PC-9 (cell line): ENCODE measurements at regions not wholly inside any gene's neighbourhood (a gene's known extent, or its start where the extent isn't known, plus 50 kb on each side); places are given as distances from the start of the nearest gene placed in this dataset.

ENCODE experiments used
- BruUV-seq: library from RNA; stranded (reverse); fragments of 400-500 nt; replicated peaks from 2 replicates; lab custom pipeline; 2021; lab: Mats Ljungman, UMichigan
- CTCF ChIA-PET: fragments of 300-600 bp; sonication (Branson Sonifier 250); formaldehyde crosslinking; loops from one replicate; lab custom pipeline; 2022; ENCODE audit warnings: antibody characterized with exemption; lab: Charles Lee
- POLR2A ChIA-PET: fragments of 300-600 bp; sonication (Branson Sonifier 250); formaldehyde crosslinking; loops from one replicate; lab custom pipeline; 2022; ENCODE audit warnings: antibody characterized with exemption; ENCODE audit not compliant: unreplicated experiment; lab: Charles Lee
- DNase-seq, 2 experiments: peaks; one replicate each; pipeline versions ENCODE4 v3.0.0 to v3.0.0-alpha.2; 2015 to 2022; ENCODE audit warnings: mixed read lengths in 1 of 2
- H2AFZ ChIP-seq: fragments of 200-600 bp; sonication (generic); 2 replicates; pipeline ENCODE4 v1.8.1; 2017; ENCODE audit warnings: antibody characterized with exemption
- H3F3A ChIP-seq: fragments of 200-600 bp; sonication (generic); 2 replicates; pipeline ENCODE4 v1.8.1; 2017; ENCODE audit warnings: antibody characterized with exemption, mild to moderate bottlenecking, low read depth; ENCODE audit not compliant: insufficient read depth
- H3K27ac ChIP-seq: fragments of 200-600 bp; sonication (generic); 2 replicates; pipeline ENCODE4 v1.6.1; 2016; ENCODE audit warnings: mixed run types
- H3K27me3 ChIP-seq: fragments of 200-600 bp; sonication (generic); 2 replicates; pipeline ENCODE4 v1.6.1; 2016; ENCODE audit warnings: low read depth, mixed run types; ENCODE audit not compliant: insufficient read depth
- H3K36me3 ChIP-seq: fragments of 200-600 bp; sonication (generic); 2 replicates; pipeline ENCODE4 v1.6.1; 2016; ENCODE audit warnings: low read depth, mixed run types
- H3K4me1 ChIP-seq: fragments of 200-600 bp; sonication (generic); replicated peaks from 2 replicates; pipeline ENCODE4 v1.6.1; 2016; ENCODE audit warnings: mixed run types; ENCODE audit not compliant: insufficient read depth
- H3K4me2 ChIP-seq: fragments of 200-600 bp; sonication (generic); 2 replicates; pipeline ENCODE4 v1.6.1; 2017; ENCODE audit warnings: mixed run types
- H3K4me3 ChIP-seq: fragments of 200-600 bp; sonication (generic); 2 replicates; pipeline ENCODE4 v1.6.1; 2016; ENCODE audit warnings: mixed run types
- H3K79me2 ChIP-seq: fragments of 200-600 bp; sonication (generic); 2 replicates; pipeline ENCODE4 v1.6.1; 2017; ENCODE audit warnings: low read depth, mixed run types
- H3K9me2 ChIP-seq: fragments of 200-600 bp; sonication (generic); 2 replicates; pipeline ENCODE4 v1.8.1; 2017; ENCODE audit warnings: mild to moderate bottlenecking; ENCODE audit not compliant: insufficient read depth
- H3K9me3 ChIP-seq: fragments of 200-600 bp; sonication (generic); 2 replicates; pipeline ENCODE4 v1.8.1; 2016; ENCODE audit warnings: low read depth; ENCODE audit not compliant: insufficient read depth
- H4K20me1 ChIP-seq: fragments of 200-600 bp; sonication (generic); 2 replicates; pipeline ENCODE4 v1.8.1; 2017; ENCODE audit not compliant: insufficient read depth
- CTCF ChIP-seq: fragments of 200-600 bp; sonication (generic); conservative IDR thresholded peaks from 2 replicates; pipeline ENCODE4 v1.6.1; 2017; ENCODE audit warnings: mixed run types, antibody characterized with exemption, mild to moderate bottlenecking, moderate library complexity
- EZH2 ChIP-seq: fragments of 200-600 bp; sonication (generic); IDR thresholded peaks from 2 replicates; pipeline ENCODE4 v1.8.0; 2017; ENCODE audit warnings: antibody characterized with exemption, low read depth
- intact Hi-C: fragments of 100-400 bp; cut with micrococcal nuclease; formaldehyde crosslinking; loops from one replicate; pipeline ENCODE4 v1.10.0; 2022; ENCODE audit not compliant: unreplicated experiment

GRCh38 chr1:192925609-192926008, 116.8 kb downstream of the RGS2 start:
- Histone ChIP-seq H3K4me2 (no peak overlapping the region), H3F3A (no peaks in the 10 kb centered on the region), H3K9me2 (no peaks in the 10 kb centered on the region), H3K79me2 (no peaks in the 10 kb centered on the region), H2AFZ (no peak overlapping the region), H3K27me3 (no peaks in the 10 kb centered on the region), H4K20me1 (no peaks in the 10 kb centered on the region), H3K9me3 (no peaks in the 10 kb centered on the region), H3K27ac (no peak overlapping the region), H3K4me3 (no peak overlapping the region), H3K36me3 (no peaks in the 10 kb centered on the region), H3K4me1 (no peaks in the 10 kb centered on the region)
- TF ChIP-seq CTCF (no peak), EZH2 (no peak)
- ChIA-PET POLR2A (no interaction called here), CTCF (no interaction called here)
- intact Hi-C loops, result no loop called here
- no TSS peak for BruUV-seq
- DNase-seq, result no peak

GRCh38 chr1:192926736-192927135, 117.9 kb downstream of the RGS2 start:
- intact Hi-C loops, result no loop called here
- no TSS peak for BruUV-seq
- CTCF ChIA-PET, result no interaction called here

GRCh38 chr1:192927496-192927895, 118.7 kb downstream of the RGS2 start:
- no peak overlapping the region for H3K27ac ChIP-seq
- H3K4me3 ChIP-seq, result no peak overlapping the region
- TF ChIP-seq CTCF (no peak), EZH2 (no peak)
- ChIA-PET POLR2A (no interaction called here), CTCF (no interaction called here)
- H3K36me3 ChIP-seq, result no peaks in the 10 kb centered on the region
- H3F3A ChIP-seq, result no peaks in the 10 kb centered on the region
- no peaks in the 10 kb centered on the region for H4K20me1 ChIP-seq
- no TSS peak for BruUV-seq
- no peaks in the 10 kb centered on the region for H3K9me2 ChIP-seq
- H3K4me2 ChIP-seq, result no peak overlapping the region
- intact Hi-C loops, result no loop called here
- H3K9me3 ChIP-seq, result no peaks in the 10 kb centered on the region
- H3K79me2 ChIP-seq, result no peaks in the 10 kb centered on the region
- H2AFZ ChIP-seq, result no peak overlapping the region
- H3K27me3 ChIP-seq, result no peaks in the 10 kb centered on the region
- DNase-seq, result no peak
- H3K4me1 ChIP-seq, result no peaks in the 10 kb centered on the region

More at GRCh38 chr1:192926736-192927135, 117.9 kb downstream of the RGS2 start:
- H3K4me1 ChIP-seq, result no peaks in the 10 kb centered on the region
- no peaks in the 10 kb centered on the region for H3K79me2 ChIP-seq
- H3K27ac ChIP-seq, result no peak overlapping the region
- TF ChIP-seq EZH2 (no peak), CTCF (no peak)
- no peak overlapping the region for H3K4me2 ChIP-seq
- H3K27me3 ChIP-seq, result no peaks in the 10 kb centered on the region
- no peaks in the 10 kb centered on the region for H3K9me2 ChIP-seq
- H3F3A ChIP-seq, result no peaks in the 10 kb centered on the region
- POLR2A ChIA-PET, result no interaction called here
- H3K9me3 ChIP-seq, result no peaks in the 10 kb centered on the region
- H2AFZ ChIP-seq, result no peak overlapping the region
- H3K36me3 ChIP-seq, result no peaks in the 10 kb centered on the region
- no peaks in the 10 kb centered on the region for H4K20me1 ChIP-seq
- H3K4me3 ChIP-seq, result no peak overlapping the region
- no peak for DNase-seq
